H1 (cell line): ENCODE measurements at regions not wholly inside any gene's neighbourhood (a gene's known extent, or its start where the extent isn't known, plus 50 kb on each side); places are given as distances from the start of the nearest gene placed in this dataset.

Experiments
- CTCF ChIA-PET: fragments of 300-600 bp; sonication (Branson Sonifier 250); formaldehyde crosslinking; loops from one replicate; lab custom pipeline; 2021; ENCODE audit not compliant: partially characterized antibody; lab: Charles Lee
- POLR2A ChIA-PET: fragments of 300-600 bp; sonication (Branson Sonifier 250); formaldehyde crosslinking; loops from one replicate; lab custom pipeline; 2021; ENCODE audit warnings: inconsistent platforms; ENCODE audit not compliant: partially characterized antibody; lab: Charles Lee
- DNase-seq, 2 experiments: peaks; one replicate each; pipeline versions ENCODE4 v3.0.0 to v3.0.0-alpha.2; 2010 to 2022; ENCODE audit warnings: low spot score in 2 of 2, low read depth in 1 of 2, mixed read lengths in 1 of 2
- FAIRE-seq: peaks from 2 replicates; lab custom pipeline; 2011; peaks lifted over from hg19 to GRCh38; lab: Jason Lieb, UNC
- H2AFZ ChIP-seq: 2 replicates; pipeline ENCODE4 v1.8.1; 2012; ENCODE audit warnings: low read length, inconsistent platforms
- H2AK5ac ChIP-seq: 2 replicates; pipeline ENCODE4 v1.6.1; 2013; ENCODE audit warnings: low read depth, low read length
- H2BK120ac ChIP-seq: replicated peaks from 2 replicates; pipeline ENCODE3; 2013; ENCODE audit warnings: low read depth, low read length, inconsistent platforms
- H2BK12ac ChIP-seq: 2 replicates; pipeline ENCODE4 v1.6.1; 2013; ENCODE audit warnings: low read depth, low read length
- H2BK15ac ChIP-seq: 2 replicates; pipeline ENCODE4 v1.6.1; 2013; ENCODE audit warnings: low read length
- H2BK20ac ChIP-seq: 2 replicates; pipeline ENCODE4 v1.6.1; 2013; ENCODE audit warnings: low read length
- H2BK5ac ChIP-seq: 2 replicates; pipeline ENCODE4 v1.6.1; 2013; ENCODE audit warnings: low read depth, low read length
- H3K14ac ChIP-seq: 2 replicates; pipeline ENCODE4 v1.6.1; 2013; ENCODE audit warnings: inconsistent platforms; ENCODE audit not compliant: insufficient read length
- H3K18ac ChIP-seq: 2 replicates; pipeline ENCODE4 v1.6.1; 2013; ENCODE audit warnings: low read length; ENCODE audit errors: extremely low read depth
- H3K23ac ChIP-seq: 2 replicates; pipeline ENCODE4 v1.6.1; 2013; ENCODE audit warnings: inconsistent platforms; ENCODE audit not compliant: insufficient read length
- H3K23me2 ChIP-seq: 2 replicates; pipeline ENCODE4 v1.6.1; 2013; ENCODE audit warnings: low read depth, low read length
- H3K27ac ChIP-seq: 2 replicates; pipeline ENCODE4 v1.6.1; 2011; ENCODE audit warnings: low read depth, low read length, inconsistent platforms
- H3K27me3 ChIP-seq, 4 experiments: replicated peaks in 1 of 4; 1 replicate in 1 of 4; 2 replicates in 3 of 4; pipeline versions ENCODE4 v1.6.1 to v1.8.1; 2011 to 2013; ENCODE audit warnings: low read length in 3 of 4, mild to moderate bottlenecking in 3 of 4, inconsistent platforms in 2 of 4, mixed read lengths in 2 of 4, moderate library complexity in 1 of 4; ENCODE audit not compliant: control insufficient read depth in 3 of 4, insufficient read depth in 3 of 4; ENCODE audit errors: extremely low read depth in 1 of 4
- H3K36me3 ChIP-seq, 4 experiments: 2 replicates each; pipeline versions ENCODE4 v1.6.1 to v1.8.1; 2011 to 2013; ENCODE audit warnings: mild to moderate bottlenecking in 4 of 4, low read length in 3 of 4, moderate library complexity in 2 of 4, control low read depth in 1 of 4, inconsistent platforms in 1 of 4; ENCODE audit not compliant: insufficient read depth in 4 of 4, control insufficient read depth in 2 of 4
- H3K4ac ChIP-seq: replicated peaks from 2 replicates; pipeline ENCODE3; 2013; ENCODE audit warnings: low read length, low read depth, mixed read lengths, inconsistent platforms; ENCODE audit not compliant: insufficient read length
- H3K4me1 ChIP-seq, 4 experiments: replicated peaks in 1 of 4; 1 replicate in 1 of 4; 2 replicates in 3 of 4; pipeline versions ENCODE4 v1.6.1 to v1.8.1; 2011 to 2013; ENCODE audit warnings: low read length in 3 of 4, inconsistent platforms in 2 of 4, mixed read lengths in 1 of 4; ENCODE audit not compliant: insufficient read depth in 4 of 4, control insufficient read depth in 3 of 4
- H3K4me2 ChIP-seq, 2 experiments: 2 replicates each; pipeline versions ENCODE4 v1.6.1 to v1.8.1; 2011 to 2013; ENCODE audit warnings: low read depth in 2 of 2, low read length in 2 of 2, control low read depth in 1 of 2, inconsistent platforms in 1 of 2, mild to moderate bottlenecking in 1 of 2; ENCODE audit not compliant: insufficient read depth in 1 of 2
- H3K4me3 ChIP-seq, 4 experiments: fragments of 200-600, 300-600 bp in 1 of 4; sonication (generic), shearing (Covaris generic), sonication (Bioruptor Twin) in 1 of 4; 2 replicates each; pipeline versions ENCODE4 v1.5.1 to v1.8.1; 2011 to 2016; ENCODE audit warnings: low read length in 4 of 4, low read depth in 3 of 4, control low read depth in 2 of 4, inconsistent platforms in 2 of 4, mild to moderate bottlenecking in 2 of 4, mixed read lengths in 1 of 4, moderate library complexity in 1 of 4; ENCODE audit not compliant: insufficient read depth in 2 of 4; ENCODE audit errors: extremely low read depth in 1 of 4
- H3K56ac ChIP-seq: replicated peaks from 2 replicates; pipeline ENCODE3; 2013; ENCODE audit warnings: low read depth, mild to moderate bottlenecking, mixed read lengths, low read length, inconsistent platforms; ENCODE audit not compliant: insufficient read length
- H3K79me1 ChIP-seq: 2 replicates; pipeline ENCODE4 v1.6.1; 2013; ENCODE audit warnings: low read depth, low read length, control low read depth
- H3K79me2 ChIP-seq, 2 experiments: 2 replicates each; pipeline versions ENCODE4 v1.6.1 to v1.8.1; 2012 to 2013; ENCODE audit warnings: low read length in 2 of 2, mild to moderate bottlenecking in 2 of 2, inconsistent platforms in 1 of 2; ENCODE audit not compliant: insufficient read depth in 2 of 2, control insufficient read depth in 1 of 2
- H3K9ac ChIP-seq, 4 experiments: replicated peaks in 1 of 4; 1 replicate in 1 of 4; 2 replicates in 3 of 4; pipeline versions ENCODE4 v1.6.1 to v1.8.1; 2011 to 2013; ENCODE audit warnings: low read depth in 3 of 4, low read length in 3 of 4, control low read depth in 2 of 4, mild to moderate bottlenecking in 2 of 4, moderate library complexity in 2 of 4, inconsistent platforms in 1 of 4; ENCODE audit errors: extremely low read depth in 1 of 4
- H3K9me3 ChIP-seq, 2 experiments: 2 replicates each; pipeline versions ENCODE4 v1.6.1 to v1.8.1; 2012 to 2013; ENCODE audit warnings: mild to moderate bottlenecking in 2 of 2, moderate library complexity in 2 of 2, control low read depth in 1 of 2, inconsistent platforms in 1 of 2, low read depth in 1 of 2, low read length in 1 of 2, mixed read lengths in 1 of 2; ENCODE audit not compliant: insufficient read depth in 2 of 2
- H4K20me1 ChIP-seq, 2 experiments: replicated peaks in 1 of 2; 2 replicates each; pipeline versions ENCODE3 to v1.8.1; 2011 to 2013; ENCODE audit warnings: inconsistent platforms in 2 of 2, low read length in 2 of 2, mild to moderate bottlenecking in 1 of 2; ENCODE audit not compliant: insufficient read depth in 2 of 2, control insufficient read depth in 1 of 2
- H4K5ac ChIP-seq: 2 replicates; pipeline ENCODE4 v1.6.1; 2013; ENCODE audit warnings: low read length, low read depth, mixed read lengths, inconsistent platforms; ENCODE audit not compliant: insufficient read length
- H4K8ac ChIP-seq: 2 replicates; pipeline ENCODE4 v1.8.0; 2013; ENCODE audit warnings: mild to moderate bottlenecking, moderate library complexity, low read length, inconsistent platforms; ENCODE audit not compliant: insufficient read depth; ENCODE audit errors: extremely low read depth
- H4K91ac ChIP-seq: replicated peaks from 2 replicates; pipeline ENCODE3; 2013; ENCODE audit warnings: low read length, mixed read lengths, inconsistent platforms; ENCODE audit not compliant: insufficient read length
- HDAC6 ChIP-seq: IDR thresholded peaks from one replicate; pipeline ENCODE4 v1.7.1; 2012; ENCODE audit warnings: low read depth, mild to moderate bottlenecking, inconsistent platforms, low read length, moderate library complexity
- POLR2A ChIP-seq, 2 experiments: IDR thresholded peaks; 1 replicate in 1 of 2; 2 replicates in 1 of 2; pipeline ENCODE4 v1.6.1; 2011; ENCODE audit warnings: low read depth in 2 of 2, low read length in 2 of 2, mild to moderate bottlenecking in 2 of 2; ENCODE audit errors: control extremely low read depth in 1 of 2
- RNF2 ChIP-seq: fragments of 200-900, 300-1000 bp; sonication (generic); IDR thresholded peaks from 2 replicates; pipeline ENCODE4 v1.7.1; 2016; ENCODE audit warnings: borderline replicate concordance, low read depth, mild to moderate bottlenecking, antibody characterized with exemption, low read length; ENCODE audit not compliant: poor library complexity, severe bottlenecking; ENCODE audit errors: missing control alignments
- SIRT6 ChIP-seq: IDR thresholded peaks from one replicate; pipeline ENCODE4 v1.7.1; 2012; ENCODE audit warnings: low read length, inconsistent platforms
- WGBS, 2 experiments: shearing (Covaris generic) in 1 of 2; methylation state at CpG; one replicate each; pipeline versions ENCODE4 v1.1.6 to v1.1.7; 2013 to 2015; ENCODE audit warnings: low lambda C conversion rate in 2 of 2, mixed read lengths in 2 of 2, inconsistent platforms in 1 of 2, low coverage in 1 of 2, missing lambda C conversion rate in 1 of 2; ENCODE audit not compliant: insufficient replicate concordance in 2 of 2, insufficient coverage in 1 of 2, insufficient read length in 1 of 2; ENCODE audit errors: extremely low coverage in 1 of 2, missing lambda C conversion rate in 1 of 2; 5-methylcytosine and 5-hydroxymethylcytosine counted together

DNA sequence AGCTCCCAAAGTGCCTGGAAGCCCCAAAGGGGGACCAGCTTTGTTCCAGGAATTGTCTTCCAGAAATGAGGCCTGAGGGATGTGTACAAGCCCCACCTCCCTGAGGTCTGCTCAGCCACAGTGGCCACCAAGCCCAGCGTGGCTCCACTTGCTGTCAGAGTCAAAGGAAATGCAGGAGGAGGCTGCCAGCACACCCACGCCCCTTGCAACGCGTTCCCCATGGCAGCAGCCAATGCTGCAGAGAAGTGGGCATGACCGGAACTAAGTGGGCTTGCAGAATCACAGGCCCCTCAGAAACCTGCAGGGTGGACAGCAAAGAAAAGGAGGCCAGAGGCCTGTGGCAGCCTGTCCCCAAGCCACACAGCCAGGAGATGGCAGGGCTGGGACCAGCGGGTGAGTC is 320.8 kb downstream of the FOXL1 start:
- no peak overlapping the region for H3K56ac ChIP-seq
- H3K27ac ChIP-seq, result no peak overlapping the region
- H2BK120ac ChIP-seq, result no peak overlapping the region
- H3K79me2 ChIP-seq, result no peaks in the 10 kb centered on the region
- H4K91ac ChIP-seq, result no peak overlapping the region
- ChIA-PET CTCF (no interaction called here), POLR2A (no interaction called here)
- no peak overlapping the region; the same call in 1 of the 2 replicates for H4K8ac ChIP-seq
- H2BK12ac ChIP-seq, result no peak overlapping the region
- no peak overlapping the region for H3K4ac ChIP-seq
- H3K23me2 ChIP-seq, result 0 out of 2 replicates have a peak, but pooled peaks cover 2% of the 10 kb centered on the region
- no peak for FAIRE-seq
- no peaks in the 10 kb centered on the region; the same call in 1 of the 2 replicates for H3K79me1 ChIP-seq
- DNase-seq, result no peak
- no peak overlapping the region for H2BK20ac ChIP-seq
- H2BK15ac ChIP-seq, result peak overlapping the region; percentile 53; the same call in 1 of the 2 replicates
- H3K9me3 ChIP-seq, result no peaks in the 10 kb centered on the region
- H2AK5ac ChIP-seq, result no peak overlapping the region
- H3K36me3 ChIP-seq, result no peaks in the 10 kb centered on the region
- TF ChIP-seq HDAC6 (no peak), RNF2 (no peak), POLR2A (IDR thresholded peaks at IDR 0.05; ENCODE audit: control extremely low read depth in 1 of 2, low read depth in 2 of 2, low read length in 2 of 2) (no peak), SIRT6 (no peak)
- 89% methylated on average over 6 of the region's 6 CpGs; no CpG with 5 or more reads in 1 of the 2 experiments for WGBS, 2 experiments
- H4K20me1 ChIP-seq, result no peaks in the 10 kb centered on the region
- no peak overlapping the region for H3K4me2 ChIP-seq
- no peak overlapping the region for H3K18ac ChIP-seq
- H2BK5ac ChIP-seq, result no peak overlapping the region
- H3K23ac ChIP-seq, result no peak overlapping the region
- no peak overlapping the region for H4K5ac ChIP-seq
- no peak overlapping the region for H3K4me3 ChIP-seq
- no peak overlapping the region for H3K9ac ChIP-seq
- no peak overlapping the region for H3K14ac ChIP-seq
- peaks cover 0 to 9% (median 0%) of the 10 kb centered on the region in 4 experiments; a peak in 2 of 7 replicates for H3K4me1 ChIP-seq
- no peaks in the 10 kb centered on the region; a peak in 1 of 7 replicates for H3K27me3 ChIP-seq
- H2AFZ ChIP-seq, result no peak overlapping the region
